RPMI7951 (cell line): ENCODE measurements at regions not wholly inside any gene's neighbourhood (a gene's known extent, or its start where the extent isn't known, plus 50 kb on each side); places are given as distances from the start of the nearest gene placed in this dataset.
A peak's percentile ranks its signal among the peaks of the same experiment; 100 is the strongest.
"Not testable (repeated sequence)": the region's sequence is repeated elsewhere in the genome, so short reads cannot be mapped to it uniquely, and the experiment has no call there.

Source experiments
- DNase-seq: peaks from one replicate; pipeline ENCODE4 v3.0.0-alpha.2; 2012; ENCODE audit warnings: low read depth

- DNase-seq, result no peak
Measured at GRCh38 chr5:145463634-145464033, 371.5 kb downstream of the PRELID2 start.

DNA sequence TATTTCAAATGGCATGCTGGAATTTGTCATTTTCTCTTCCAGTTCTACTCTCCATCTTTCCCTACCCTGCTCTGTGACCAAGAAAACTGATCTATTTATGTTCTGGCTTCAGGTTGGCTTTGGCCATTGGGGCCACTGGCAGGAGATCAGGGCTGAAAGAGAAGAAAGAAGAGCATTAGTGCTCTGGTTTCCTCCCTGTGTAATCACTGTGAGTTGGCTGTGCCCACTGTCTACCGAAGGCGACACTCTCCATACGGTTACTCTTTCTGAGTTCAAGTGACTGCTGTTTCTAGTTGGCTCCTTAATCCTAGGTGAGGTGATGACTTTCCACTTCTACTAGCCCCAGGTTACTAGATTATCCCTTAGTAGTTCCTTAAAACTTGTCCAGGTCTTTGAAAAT lies 372.6 kb downstream of the PRELID2 start:
- DNase-seq, result no peak

GRCh38 chr5:145450286-145450885 lies 384.8 kb downstream of the PRELID2 start:
- DNase-seq, result no peak

DNA sequence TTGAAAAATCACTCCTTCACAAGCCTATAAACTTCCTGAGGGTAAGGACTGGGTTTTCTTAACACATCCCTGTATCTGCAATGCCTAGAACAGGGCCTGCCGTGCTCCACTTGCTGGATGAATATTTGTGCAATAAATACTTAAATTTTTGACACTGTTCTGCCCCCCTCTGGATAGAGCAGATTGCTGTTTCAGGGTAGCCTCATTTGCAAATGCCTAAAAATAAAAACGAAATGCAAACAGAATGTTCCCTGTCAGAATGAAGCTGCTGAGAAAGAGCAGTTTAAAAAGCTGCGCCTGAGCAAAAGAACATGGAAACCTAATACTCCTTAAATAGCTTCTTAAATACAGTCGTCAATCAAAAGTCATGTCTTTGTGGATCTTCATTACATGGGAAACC lies 385.3 kb downstream of the PRELID2 start:
- no peak for DNase-seq

- not testable (repeated sequence) for DNase-seq
Measured at GRCh38 chr5:145446875-145447274, 388.3 kb downstream of the PRELID2 start.

GRCh38 chr5:145446412-145446811 lies 388.7 kb downstream of the PRELID2 start:
- no peak for DNase-seq

DNA sequence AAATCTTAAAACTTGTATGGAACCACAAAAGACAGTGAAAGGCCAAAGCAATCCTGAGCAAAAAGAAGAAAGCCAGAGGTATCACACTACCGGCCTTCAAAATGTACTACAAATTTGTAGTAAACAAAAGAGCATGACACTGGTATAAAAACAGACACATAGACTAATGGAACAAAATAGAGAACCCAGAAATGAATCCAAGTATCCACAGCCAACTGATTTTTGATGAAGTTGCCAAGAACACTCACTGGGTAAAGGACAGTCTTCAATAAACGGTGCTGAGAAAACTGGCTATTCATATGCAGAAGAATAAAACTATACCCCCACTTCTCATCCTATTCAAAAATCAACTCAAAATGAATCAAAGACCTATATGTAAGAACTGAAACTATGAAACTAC lies 390.1 kb downstream of the PRELID2 start:
- DNase-seq, result no peak

DNA sequence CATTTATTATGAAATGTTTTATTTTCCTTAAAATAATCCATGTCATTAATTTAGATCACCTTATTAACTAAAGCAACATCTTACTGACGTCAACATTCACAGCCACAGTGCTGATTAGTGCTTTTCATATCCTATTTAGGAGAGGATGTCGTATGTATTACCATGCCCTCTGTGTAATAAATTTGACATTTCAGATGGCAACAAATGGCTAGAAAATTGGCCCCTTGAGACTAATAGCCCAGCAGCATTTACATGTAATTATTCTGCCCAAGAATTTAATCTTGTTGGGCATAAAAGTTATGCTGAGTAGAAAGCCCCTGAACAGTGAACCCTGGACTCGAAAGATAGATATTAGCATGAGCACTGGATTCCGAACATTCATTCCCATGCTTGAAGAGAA lies 391.2 kb downstream of the PRELID2 start:
- no peak for DNase-seq

DNA sequence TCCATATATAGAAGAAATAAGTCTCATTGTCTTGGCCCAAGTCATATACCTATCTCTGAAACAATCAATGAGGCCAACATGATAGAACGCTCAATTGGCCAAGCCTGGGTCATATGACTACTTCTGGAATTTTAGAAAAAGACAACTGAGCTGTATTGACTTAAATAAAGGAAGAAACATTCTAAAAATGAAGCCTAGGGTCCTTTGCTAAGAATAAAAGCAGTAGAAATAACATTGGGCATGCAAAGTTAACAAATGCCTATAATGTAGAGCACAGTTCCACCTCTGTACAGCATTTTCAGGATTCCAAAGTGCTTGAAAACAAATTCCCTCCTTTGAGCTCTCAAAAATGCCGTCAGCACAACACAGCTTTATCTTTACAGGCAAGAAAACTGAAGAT lies 391.8 kb downstream of the PRELID2 start:
- DNase-seq, result no peak

DNA sequence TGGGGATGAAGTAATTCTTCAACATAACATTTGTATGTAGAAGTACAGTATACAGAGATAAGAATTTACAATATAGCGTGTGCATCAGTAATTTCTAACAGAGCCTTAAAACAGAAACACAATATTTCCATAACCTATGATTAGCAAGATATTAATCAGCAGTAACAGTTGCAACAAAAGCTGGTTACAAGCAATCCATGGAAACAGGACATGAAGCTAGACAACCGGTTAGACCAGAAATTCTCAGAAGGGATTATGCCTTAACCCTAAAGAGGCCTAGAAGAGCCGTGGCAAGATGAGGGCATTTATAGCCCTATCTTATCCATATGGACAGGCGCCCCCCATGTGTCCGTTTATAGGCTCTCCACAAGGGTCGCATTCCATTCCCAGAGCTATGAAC lies 392.5 kb downstream of the PRELID2 start:
- DNase-seq, result not testable (repeated sequence)

GRCh38 chr5:145441228-145441627 lies 393.9 kb downstream of the PRELID2 start:
- no peak for DNase-seq

GRCh38 chr5:145437627-145438026 lies 397.5 kb downstream of the PRELID2 start:
- no peak for DNase-seq

DNA sequence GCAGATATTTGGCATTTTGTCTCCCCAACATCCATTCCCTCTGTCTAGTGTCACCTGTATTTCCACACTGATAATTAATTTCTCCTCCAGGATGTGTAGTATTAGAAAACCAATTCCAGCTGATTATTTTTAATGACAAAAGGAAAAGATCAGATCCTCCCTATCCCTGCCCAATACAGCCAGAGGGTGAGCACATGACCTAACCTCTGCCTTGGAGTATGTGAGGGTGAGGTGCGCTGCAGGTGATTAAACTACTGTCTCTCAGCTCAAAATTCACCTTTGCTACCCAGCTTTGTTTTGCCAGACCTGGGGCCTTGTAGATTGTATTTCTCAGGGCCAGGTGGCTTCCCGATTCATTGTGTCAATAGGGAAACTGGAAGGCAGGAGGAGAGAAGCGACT lies 402.1 kb downstream of the PRELID2 start:
- DNase-seq, result no peak

GRCh38 chr5:145429170-145429569 lies 406.0 kb downstream of the PRELID2 start:
- DNase-seq, result no peak

DNA sequence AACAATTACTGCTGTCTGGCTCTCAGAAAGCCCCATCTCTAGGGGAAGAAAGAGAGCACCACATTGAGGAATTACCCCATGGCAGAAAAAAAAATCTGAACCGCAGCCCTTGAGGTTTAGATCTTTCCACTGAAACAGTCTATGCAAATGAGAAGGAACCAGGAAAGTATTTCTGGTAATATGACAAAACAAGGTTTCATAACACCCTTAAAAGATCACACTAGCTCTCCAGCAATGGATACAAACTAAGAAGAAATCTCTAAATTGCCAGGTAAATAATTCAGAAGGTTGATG lies 427.1 kb downstream of the PRELID2 start:
- no peak for DNase-seq

- DNase-seq, result no peak
Measured at GRCh38 chr5:145407300-145408047, 427.7 kb downstream of the PRELID2 start.

DNA sequence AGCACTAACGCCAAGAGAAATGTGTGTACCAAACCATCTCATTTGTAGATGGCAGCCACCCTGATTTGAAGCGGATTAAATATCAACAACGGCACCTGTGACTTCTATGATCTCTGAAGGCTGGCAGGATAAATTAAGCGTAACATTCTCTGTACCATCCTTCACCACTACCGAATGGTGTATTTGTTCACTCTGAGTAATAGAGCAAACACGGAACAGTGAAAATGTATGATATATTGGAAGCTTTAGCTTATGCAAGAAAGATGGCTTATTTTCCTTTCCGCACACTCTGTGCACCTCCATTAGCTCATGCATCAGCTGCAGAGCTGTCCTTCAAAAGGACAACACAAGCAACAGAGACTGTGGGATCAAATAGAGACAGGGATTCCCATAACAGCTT lies 431.1 kb downstream of the PRELID2 start:
- no peak for DNase-seq

DNA sequence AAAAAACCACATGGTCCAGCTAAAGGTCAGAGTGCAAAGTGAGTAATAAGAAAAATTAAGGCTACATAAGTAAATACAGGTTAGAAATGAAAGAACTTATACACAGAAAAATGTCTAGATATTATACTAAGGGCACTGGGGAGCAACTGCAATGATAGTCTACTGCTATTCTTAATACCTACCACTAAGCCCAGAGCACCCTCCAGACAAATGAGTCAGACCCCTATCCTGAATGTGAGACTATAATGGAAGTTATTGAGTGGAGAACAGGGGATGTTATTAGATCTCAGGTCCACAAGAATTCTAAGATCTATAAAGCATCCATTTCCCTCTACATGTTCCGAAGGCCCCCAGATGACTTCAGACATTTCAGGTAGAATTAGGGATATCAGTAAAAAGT lies 438.3 kb downstream of the PRELID2 start:
- no peak for DNase-seq

GRCh38 chr5:145395151-145395550 lies 440.0 kb downstream of the PRELID2 start:
- DNase-seq, result not testable (repeated sequence)

GRCh38 chr5:145393426-145393825 lies 441.7 kb downstream of the PRELID2 start:
- no peak for DNase-seq

DNA sequence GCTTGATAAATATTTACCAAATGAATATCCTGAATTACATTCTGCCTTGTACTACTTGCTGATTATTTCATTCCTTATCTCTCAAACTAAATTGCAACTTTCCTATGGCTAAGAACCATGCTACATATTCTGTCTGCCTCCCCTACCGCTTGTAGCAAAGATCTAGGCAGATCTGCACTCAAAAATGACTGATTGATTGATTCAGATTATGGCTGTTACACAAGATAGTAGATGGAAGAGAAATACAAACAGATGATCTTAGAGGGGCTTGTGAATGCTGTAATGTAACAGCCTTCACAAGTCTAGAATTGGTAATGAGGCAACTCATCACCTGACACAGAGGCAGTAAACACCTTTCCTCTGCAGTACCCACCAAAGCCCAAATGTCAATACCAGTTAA lies 446.1 kb downstream of the PRELID2 start:
- no peak for DNase-seq

DNA sequence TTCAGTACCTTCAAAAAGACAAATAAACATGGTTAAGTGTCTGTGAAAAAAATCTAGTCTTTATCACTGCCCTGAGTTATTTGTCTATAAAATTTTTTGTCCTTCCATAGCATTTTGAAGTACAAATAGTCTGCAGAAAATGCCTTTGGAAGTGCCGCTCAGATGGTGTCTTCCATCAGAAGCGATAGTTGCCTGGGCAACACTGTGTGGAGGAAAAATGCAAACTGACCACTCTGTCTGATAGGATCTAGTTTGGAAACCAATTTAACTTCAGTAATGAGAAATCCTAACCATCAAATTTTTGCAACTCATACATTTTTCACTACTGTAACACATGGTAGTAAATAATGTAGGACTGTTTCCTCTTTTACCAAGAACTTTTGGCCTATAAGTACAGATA lies 449.9 kb downstream of the PRELID2 start:
- DNase-seq, result no peak

GRCh38 chr5:145378226-145378625 lies 456.9 kb downstream of the PRELID2 start:
- DNase-seq, result no peak

DNA sequence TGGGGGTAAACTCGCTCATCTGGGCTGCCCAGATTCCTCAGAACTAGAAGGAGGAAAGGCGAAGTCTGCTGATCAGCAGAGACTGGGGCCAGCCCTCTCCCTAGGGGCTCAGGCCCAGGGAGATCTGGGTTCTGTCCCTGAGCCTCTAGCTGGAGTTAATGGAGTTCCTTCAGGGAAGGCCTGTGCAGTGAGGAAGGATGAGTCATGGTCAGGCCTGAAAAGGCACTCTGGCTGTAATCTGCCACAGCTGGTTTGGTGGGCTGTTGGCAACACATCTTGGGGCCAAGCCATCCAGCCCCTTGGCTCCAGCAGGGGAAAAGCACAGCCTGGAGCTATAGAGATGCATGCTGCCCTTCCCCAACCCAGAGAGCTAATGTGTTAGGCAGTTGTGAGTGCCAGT lies 459.6 kb downstream of the PRELID2 start:
- peak; percentile 32 for DNase-seq
